Liver (tissue), 8 donors: ENCODE measurements at regions not wholly inside any gene's neighbourhood (a gene's known extent, or its start where the extent isn't known, plus 50 kb on each side); places are given as distances from the start of the nearest gene placed in this dataset.

Source experiments
- DNase-seq: peaks from one replicate; pipeline ENCODE4 v3.0.0-alpha.2; 2017; ENCODE audit warnings: low spot score
- H3K27ac ChIP-seq, 2 donors: one replicate each; pipeline ENCODE4 v1.7.0; 2013; ENCODE audit warnings: inconsistent platforms in 2 of 2, low read length in 2 of 2, control low read depth in 1 of 2, low read depth in 1 of 2, mild to moderate bottlenecking in 1 of 2
- H3K27me3 ChIP-seq, 4 donors: one replicate each; pipeline versions ENCODE4 v1.6.1 to v1.7.0; 2013; ENCODE audit warnings: low read length in 3 of 4, inconsistent platforms in 1 of 4, mild to moderate bottlenecking in 1 of 4, moderate library complexity in 1 of 4; ENCODE audit not compliant: control insufficient read depth in 4 of 4, insufficient read depth in 4 of 4
- H3K36me3 ChIP-seq, 4 donors: one replicate each; pipeline versions ENCODE4 v1.6.1 to v1.7.0; 2013; ENCODE audit warnings: low read length in 3 of 4, mild to moderate bottlenecking in 3 of 4, low read depth in 1 of 4, moderate library complexity in 1 of 4; ENCODE audit not compliant: control insufficient read depth in 4 of 4, insufficient read depth in 3 of 4
- H3K4me1 ChIP-seq, 4 donors: one replicate each; pipeline versions ENCODE4 v1.6.1 to v1.7.0; 2013; ENCODE audit warnings: low read length in 3 of 4, mild to moderate bottlenecking in 3 of 4, moderate library complexity in 1 of 4; ENCODE audit not compliant: control insufficient read depth in 4 of 4, insufficient read depth in 4 of 4
- H3K4me3 ChIP-seq, 3 donors: one replicate each; pipeline versions ENCODE4 v1.6.1 to v1.7.0; 2013; ENCODE audit warnings: low read length in 3 of 3, control low read depth in 1 of 3, low read depth in 1 of 3, mild to moderate bottlenecking in 1 of 3
- H3K9ac ChIP-seq, 2 donors: one replicate each; pipeline ENCODE4 v1.7.0; 2013; ENCODE audit warnings: low read length in 2 of 2, mild to moderate bottlenecking in 2 of 2, moderate library complexity in 2 of 2, control low read depth in 1 of 2, low read depth in 1 of 2
- H3K9me3 ChIP-seq, 4 donors: one replicate each; pipeline versions ENCODE4 v1.6.1 to v1.7.0; 2013; ENCODE audit warnings: low read length in 3 of 4; ENCODE audit not compliant: control insufficient read depth in 4 of 4
- ATF3 ChIP-seq: IDR thresholded peaks from 2 replicates; pipeline ENCODE4 v1.6.1; 2016; ENCODE audit warnings: antibody characterized with exemption
- CTCF ChIP-seq: fragments of 150-350 bp; IDR thresholded peaks from 2 replicates; pipeline ENCODE4 v1.5.1; 2017; ENCODE audit warnings: improper control_type of control experiment, low read depth, low read length; ENCODE audit not compliant: missing input control
- EGR1 ChIP-seq, 2 donors: IDR thresholded peaks; 2 replicates each; pipeline ENCODE4 v1.6.1; 2016 to 2018; ENCODE audit warnings: antibody characterized with exemption in 2 of 2, low read depth in 2 of 2
- FOXA1 ChIP-seq: IDR thresholded peaks from 2 replicates; pipeline ENCODE4 v1.6.1; 2016; ENCODE audit warnings: antibody characterized with exemption
- FOXA2 ChIP-seq: IDR thresholded peaks from 2 replicates; pipeline ENCODE4 v1.6.1; 2016; ENCODE audit warnings: antibody characterized with exemption
- GABPA ChIP-seq, 2 donors: IDR thresholded peaks in 1 of 2; conservative IDR thresholded peaks in 1 of 2; 2 replicates each; pipeline ENCODE4 v1.6.1; 2016; ENCODE audit warnings: antibody characterized with exemption in 2 of 2, mild to moderate bottlenecking in 1 of 2, moderate library complexity in 1 of 2
- HNF4A ChIP-seq, 2 donors: conservative IDR thresholded peaks; 2 replicates each; pipeline ENCODE4 v1.6.1; 2016; ENCODE audit warnings: antibody characterized with exemption in 2 of 2, mild to moderate bottlenecking in 2 of 2
- JUND ChIP-seq, 2 donors: IDR thresholded peaks; 2 replicates each; pipeline ENCODE4 v1.6.1; 2016; ENCODE audit warnings: antibody characterized with exemption in 2 of 2
- NR2F2 ChIP-seq: IDR thresholded peaks from 2 replicates; pipeline ENCODE4 v1.6.1; 2016; ENCODE audit warnings: antibody characterized with exemption
- RAD21 ChIP-seq, 2 donors: IDR thresholded peaks; 2 replicates each; pipeline ENCODE4 v1.6.1; 2016; ENCODE audit warnings: antibody characterized with exemption in 2 of 2, mild to moderate bottlenecking in 2 of 2
- REST ChIP-seq: IDR thresholded peaks from 2 replicates; pipeline ENCODE4 v1.6.1; 2016; ENCODE audit warnings: antibody characterized with exemption, mild to moderate bottlenecking
- RXRA ChIP-seq, 2 donors: IDR thresholded peaks; 2 replicates each; pipeline ENCODE4 v1.6.1; 2017 to 2018; ENCODE audit warnings: antibody characterized with exemption in 2 of 2, mild to moderate bottlenecking in 1 of 2
- SP1 ChIP-seq: IDR thresholded peaks from 2 replicates; pipeline ENCODE4 v1.6.1; 2018; ENCODE audit warnings: antibody characterized with exemption, mild to moderate bottlenecking
- TAF1 ChIP-seq: conservative IDR thresholded peaks from 2 replicates; pipeline ENCODE4 v1.6.1; 2016; ENCODE audit warnings: antibody characterized with exemption, mild to moderate bottlenecking
- YY1 ChIP-seq: IDR thresholded peaks from 2 replicates; pipeline ENCODE4 v1.6.1; 2016; ENCODE audit warnings: antibody characterized with exemption, mild to moderate bottlenecking
- WGBS: extraction: QIAGEN DNeasy Blood & Tissue Kit; methylation state at CpG from one replicate; pipeline ENCODE4 v1.1.7; 2013; 5-methylcytosine and 5-hydroxymethylcytosine counted together
- TF ChIP-seq, protein P1 (sequence below): IDR thresholded peaks from 2 replicates; pipeline ENCODE4 v1.6.1; 2016; ENCODE audit warnings: antibody characterized with exemption
- TF ChIP-seq, protein P2 (sequence below): IDR thresholded peaks from 2 replicates; pipeline ENCODE4 v1.6.1; 2016; ENCODE audit warnings: antibody characterized with exemption
- donor health status: healthy.
- donor health status: healthy.
- donor health status: healthy.
- donor health status: healthy.
- donor health status: healthy.

DNA sequence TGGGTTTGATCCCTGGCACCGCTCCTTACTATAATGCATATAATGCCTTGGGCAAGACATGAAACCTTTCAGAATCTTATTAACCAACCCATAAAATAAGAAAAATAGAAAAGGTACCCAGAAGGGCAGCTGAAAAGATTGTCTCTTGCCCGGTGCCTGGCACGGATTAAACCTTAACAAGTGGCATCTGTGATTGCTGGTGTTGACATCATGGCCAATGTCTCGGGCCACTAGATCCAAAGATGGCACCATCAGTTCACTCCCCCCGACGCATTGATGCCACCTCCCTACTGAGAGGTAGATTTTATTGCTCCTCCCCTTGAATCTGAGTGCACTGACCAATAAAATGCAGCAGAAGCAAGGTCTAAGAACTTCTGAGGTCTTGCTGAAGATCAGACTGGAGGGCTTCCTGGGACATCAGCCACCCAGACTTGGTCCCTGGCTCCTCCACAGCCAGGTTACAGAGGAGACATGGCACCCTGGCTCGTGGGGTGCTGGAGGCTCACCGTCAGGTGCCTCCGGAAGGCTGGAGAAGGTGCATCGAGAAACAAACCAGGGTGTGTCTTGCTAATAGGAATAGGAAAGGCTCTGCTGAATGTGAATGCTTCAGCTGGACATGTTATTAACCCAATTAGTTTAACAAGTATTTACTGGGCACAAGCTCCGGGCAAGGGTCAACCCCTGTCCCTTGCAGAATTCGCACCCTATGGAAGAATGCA is 80.0 kb upstream of the COL5A1 start:
- TF ChIP-seq CTCF, result no peak
- no peak for TF ChIP-seq YY1
- no peak for TF ChIP-seq TAF1
- no peak for TF ChIP-seq JUND (IDR thresholded peaks at IDR 0.05)
- TF ChIP-seq GABPA (IDR thresholded peaks at IDR 0.05 in 1 of 2, conservative IDR thresholded peaks at IDR 0.05 in 1 of 2), result no peak
- no peak for TF ChIP-seq NR2F2
- no peak for TF ChIP-seq SP1
- TF ChIP-seq, protein P1, sequence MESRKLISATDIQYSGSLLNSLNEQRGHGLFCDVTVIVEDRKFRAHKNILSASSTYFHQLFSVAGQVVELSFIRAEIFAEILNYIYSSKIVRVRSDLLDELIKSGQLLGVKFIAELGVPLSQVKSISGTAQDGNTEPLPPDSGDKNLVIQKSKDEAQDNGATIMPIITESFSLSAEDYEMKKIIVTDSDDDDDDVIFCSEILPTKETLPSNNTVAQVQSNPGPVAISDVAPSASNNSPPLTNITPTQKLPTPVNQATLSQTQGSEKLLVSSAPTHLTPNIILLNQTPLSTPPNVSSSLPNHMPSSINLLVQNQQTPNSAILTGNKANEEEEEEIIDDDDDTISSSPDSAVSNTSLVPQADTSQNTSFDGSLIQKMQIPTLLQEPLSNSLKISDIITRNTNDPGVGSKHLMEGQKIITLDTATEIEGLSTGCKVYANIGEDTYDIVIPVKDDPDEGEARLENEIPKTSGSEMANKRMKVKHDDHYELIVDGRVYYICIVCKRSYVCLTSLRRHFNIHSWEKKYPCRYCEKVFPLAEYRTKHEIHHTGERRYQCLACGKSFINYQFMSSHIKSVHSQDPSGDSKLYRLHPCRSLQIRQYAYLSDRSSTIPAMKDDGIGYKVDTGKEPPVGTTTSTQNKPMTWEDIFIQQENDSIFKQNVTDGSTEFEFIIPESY, result no peak
- TF ChIP-seq REST, result no peak
- TF ChIP-seq EGR1 (IDR thresholded peaks at IDR 0.05; ENCODE audit: low read depth in 2 of 2), result no peak
- no peak for TF ChIP-seq FOXA1
- TF ChIP-seq, protein P2, sequence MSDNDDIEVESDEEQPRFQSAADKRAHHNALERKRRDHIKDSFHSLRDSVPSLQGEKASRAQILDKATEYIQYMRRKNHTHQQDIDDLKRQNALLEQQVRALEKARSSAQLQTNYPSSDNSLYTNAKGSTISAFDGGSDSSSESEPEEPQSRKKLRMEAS, result no peak
- TF ChIP-seq HNF4A (conservative IDR thresholded peaks at IDR 0.05), result no peak
- TF ChIP-seq ATF3, result no peak
- TF ChIP-seq RXRA (IDR thresholded peaks at IDR 0.05), result no peak
- no peak for TF ChIP-seq FOXA2
- no peak for TF ChIP-seq RAD21 (IDR thresholded peaks at IDR 0.05)
- Histone ChIP-seq H3K27ac (no peak overlapping the region), H3K9ac (no peak overlapping the region), H3K4me1 (no peaks in the 10 kb centered on the region), H3K36me3 (no peaks in the 10 kb centered on the region), H3K27me3 (no peaks in the 10 kb centered on the region), H3K4me3 (no peak overlapping the region), H3K9me3 (peaks cover 0 to 12% (median 6%) of the 10 kb centered on the region in 4 donors)
- no peak for DNase-seq
- WGBS, result 82% methylated on average over 12 of the region's 12 CpGs
